ENCODE measurements at regions not wholly inside any gene's neighbourhood (a gene's known extent, or its start where the extent isn't known, plus 50 kb on each side); places are given as distances from the start of the nearest gene placed in this dataset.

- peak; percentile 66; the same call in 1 of the 2 replicates for TF ChIP-seq POLR2AphosphoS5 (IDR thresholded peaks at IDR 0.05; ENCODE audit: low read depth, low read length)
- peak; percentile 83; the same call in 1 of the 2 replicates for TF ChIP-seq POLR2A (IDR thresholded peaks at IDR 0.05; ENCODE audit: low read depth, low read length)
- no peak for TF ChIP-seq TAF1 (IDR thresholded peaks at IDR 0.05; ENCODE audit: borderline replicate concordance, low read depth, low read length)
These were observed 59.0 kb upstream of the WNT7B start for GRCh38 chr22:46035742-46036557.

All from GM12892 (cell line).